IMR-90 (cell line): ENCODE measurements at regions not wholly inside any gene's neighbourhood (a gene's known extent, or its start where the extent isn't known, plus 50 kb on each side); places are given as distances from the start of the nearest gene placed in this dataset.

ENCODE experiments used
- ATAC-seq: fragments of 200-7000 bp; cut with Tn5 transposase; 2 replicates; pipeline ENCODE4 v1.9.1; 2020; ENCODE audit warnings: low read depth, mild to moderate bottlenecking, moderate library complexity
- BruUV-seq: library from RNA; stranded (reverse); fragments of 400-500 nt; replicated peaks from 2 replicates; lab custom pipeline; 2021; lab: Mats Ljungman, UMichigan
- CTCF ChIA-PET: fragments of 300-600 bp; formaldehyde crosslinking; extraction: SDS; loops from one replicate; lab custom pipeline; 2021; ENCODE audit warnings: antibody characterized with exemption; lab: Yijun Ruan, JAX
- POLR2A ChIA-PET: fragments of 300-600 bp; sonication (Branson Sonifier 250); formaldehyde crosslinking; loops from one replicate; lab custom pipeline; 2022; ENCODE audit warnings: antibody characterized with exemption; ENCODE audit not compliant: unreplicated experiment; lab: Charles Lee
- DNase-seq: peaks from one replicate; pipeline ENCODE4 v3.0.0; 2013
- H2AFZ ChIP-seq: replicated peaks from 2 replicates; pipeline ENCODE3; 2013; ENCODE audit warnings: low read length, mild to moderate bottlenecking; ENCODE audit not compliant: poor library complexity
- H2AK5ac ChIP-seq: 2 replicates; pipeline ENCODE4 v1.6.1; 2013; ENCODE audit warnings: low read depth, low read length, inconsistent platforms
- H2AK9ac ChIP-seq: replicated peaks from 2 replicates; pipeline ENCODE3; 2013; ENCODE audit warnings: mild to moderate bottlenecking, low read depth, low read length, moderate library complexity; ENCODE audit not compliant: poor library complexity
- H2BK120ac ChIP-seq: 2 replicates; pipeline ENCODE4 v1.6.1; 2013; ENCODE audit warnings: low read depth, low read length, inconsistent platforms
- H2BK15ac ChIP-seq: 3 replicates; pipeline ENCODE4 v1.6.1; 2013; ENCODE audit warnings: low read depth, low read length, inconsistent platforms
- H2BK20ac ChIP-seq: 2 replicates; pipeline ENCODE4 v1.6.1; 2013; ENCODE audit warnings: low read depth, mild to moderate bottlenecking, inconsistent platforms, low read length, moderate library complexity
- H2BK5ac ChIP-seq: 2 replicates; pipeline ENCODE4 v1.6.1; 2013; ENCODE audit warnings: mild to moderate bottlenecking, low read depth, low read length, inconsistent platforms; ENCODE audit not compliant: poor library complexity, severe bottlenecking
- H3K14ac ChIP-seq: replicated peaks from 2 replicates; pipeline ENCODE4 v1.6.1; 2013; ENCODE audit warnings: low read depth, low read length, inconsistent platforms
- H3K18ac ChIP-seq: 2 replicates; pipeline ENCODE4 v1.6.1; 2013; ENCODE audit warnings: low read depth, low read length, control low read depth
- H3K23ac ChIP-seq: 2 replicates; pipeline ENCODE4 v1.6.1; 2013; ENCODE audit warnings: low read depth, low read length, inconsistent platforms
- H3K27ac ChIP-seq: 2 replicates; pipeline ENCODE4 v1.5.1; 2013; ENCODE audit warnings: mild to moderate bottlenecking, control low read depth, low read length; ENCODE audit not compliant: insufficient read depth
- H3K27me3 ChIP-seq: 2 replicates; pipeline ENCODE4 v1.6.1; 2013; ENCODE audit warnings: low read length; ENCODE audit not compliant: control insufficient read depth, insufficient read depth
- H3K36me3 ChIP-seq: 2 replicates; pipeline ENCODE4 v1.6.1; 2013; ENCODE audit warnings: low read length, mixed read lengths; ENCODE audit not compliant: control insufficient read depth, insufficient read depth
- H3K4ac ChIP-seq: 2 replicates; pipeline ENCODE4 v1.6.1; 2013; ENCODE audit warnings: low read depth, low read length, inconsistent platforms
- H3K4me1 ChIP-seq: 2 replicates; pipeline ENCODE4 v1.6.1; 2013; ENCODE audit warnings: low read length, mixed read lengths; ENCODE audit not compliant: control insufficient read depth, insufficient read depth
- H3K4me2 ChIP-seq: 2 replicates; pipeline ENCODE4 v1.6.1; 2013; ENCODE audit warnings: low read depth, mild to moderate bottlenecking, control low read depth, low read length, moderate library complexity
- H3K4me3 ChIP-seq: 2 replicates; pipeline ENCODE4 v1.5.1; 2013; ENCODE audit warnings: low read depth, mild to moderate bottlenecking, control low read depth, low read length, moderate library complexity; ENCODE audit not compliant: insufficient read depth
- H3K56ac ChIP-seq: 2 replicates; pipeline ENCODE4 v1.6.1; 2013; ENCODE audit warnings: low read length, inconsistent platforms; ENCODE audit not compliant: insufficient read depth; ENCODE audit errors: extremely low read depth
- H3K79me1 ChIP-seq, 2 experiments: 2 replicates each; pipeline ENCODE4 v1.6.1; 2013; ENCODE audit warnings: low read length in 2 of 2, inconsistent platforms in 1 of 2, low read depth in 1 of 2
- H3K9ac ChIP-seq: 2 replicates; pipeline ENCODE4 v1.6.1; 2013; ENCODE audit warnings: low read depth, low read length, control low read depth
- H3K9me1 ChIP-seq: 2 replicates; pipeline ENCODE4 v1.6.1; 2013; ENCODE audit warnings: low read length, inconsistent platforms; ENCODE audit not compliant: insufficient read depth
- H3K9me3 ChIP-seq: 2 replicates; pipeline ENCODE4 v1.6.1; 2013; ENCODE audit warnings: low read length; ENCODE audit not compliant: control insufficient read depth, insufficient read depth
- H4K20me1 ChIP-seq: 2 replicates; pipeline ENCODE4 v1.6.1; 2013; ENCODE audit warnings: low read length, inconsistent platforms; ENCODE audit not compliant: insufficient read depth
- H4K5ac ChIP-seq: 2 replicates; pipeline ENCODE4 v1.6.1; 2013; ENCODE audit warnings: mild to moderate bottlenecking, low read depth, low read length, control low read depth
- H4K8ac ChIP-seq, 2 experiments: 2 replicates each; pipeline ENCODE4 v1.6.1; 2013; ENCODE audit warnings: low read depth in 2 of 2, low read length in 2 of 2, control low read depth in 1 of 2, inconsistent platforms in 1 of 2
- H4K91ac ChIP-seq: 2 replicates; pipeline ENCODE4 v1.6.1; 2013; ENCODE audit warnings: low read depth, low read length, inconsistent platforms; ENCODE audit not compliant: insufficient read depth
- BHLHE40 ChIP-seq: fragments of 150-350 bp; IDR thresholded peaks from 2 replicates; pipeline ENCODE4 v1.6.1; 2016; ENCODE audit warnings: mild to moderate bottlenecking, low read depth, low read length
- CEBPB ChIP-seq: IDR thresholded peaks from 2 replicates; pipeline ENCODE4 v1.6.1; 2012; ENCODE audit warnings: low read depth, low read length, improper control_type of control experiment
- CHD1 ChIP-seq: IDR thresholded peaks from 2 replicates; pipeline ENCODE4 v1.6.1; 2012; ENCODE audit warnings: low read depth, low read length, improper control_type of control experiment
- CTCF ChIP-seq: conservative IDR thresholded peaks from 2 replicates; pipeline ENCODE4 v1.5.1; 2012; ENCODE audit warnings: mild to moderate bottlenecking, low read depth, low read length, improper control_type of control experiment
- ELK1 ChIP-seq: fragments of 150-350 bp; IDR thresholded peaks from 2 replicates; pipeline ENCODE4 v1.6.1; 2016; ENCODE audit warnings: low read depth, mild to moderate bottlenecking, low read length, moderate library complexity, borderline replicate concordance
- FOS ChIP-seq: fragments of 150-350 bp; IDR thresholded peaks from 2 replicates; pipeline ENCODE4 v1.6.1; 2016; ENCODE audit warnings: low read depth, low read length
- MAZ ChIP-seq: IDR thresholded peaks from 2 replicates; pipeline ENCODE4 v1.6.1; 2012; ENCODE audit warnings: low read depth, mild to moderate bottlenecking, low read length, improper control_type of control experiment, moderate library complexity, borderline replicate concordance
- MXI1 ChIP-seq: IDR thresholded peaks from 2 replicates; pipeline ENCODE4 v1.6.1; 2012; ENCODE audit warnings: low read depth, mild to moderate bottlenecking, low read length, moderate library complexity, borderline replicate concordance
- POLR2A ChIP-seq: IDR thresholded peaks from 2 replicates; pipeline ENCODE4 v1.6.1; 2012; ENCODE audit warnings: mild to moderate bottlenecking, low read depth, low read length
- RAD21 ChIP-seq: IDR thresholded peaks from 2 replicates; pipeline ENCODE4 v1.6.1; 2012; ENCODE audit warnings: low read length, improper control_type of control experiment
- RCOR1 ChIP-seq: IDR thresholded peaks from 2 replicates; pipeline ENCODE4 v1.6.1; 2012; ENCODE audit warnings: mild to moderate bottlenecking, low read length, improper control_type of control experiment; ENCODE audit not compliant: insufficient replicate concordance
- RFX5 ChIP-seq: IDR thresholded peaks from 2 replicates; pipeline ENCODE4 v1.8.0; 2012; ENCODE audit warnings: low read depth, mild to moderate bottlenecking, low read length, moderate library complexity
- SMC3 ChIP-seq: fragments of 150-350 bp; IDR thresholded peaks from 2 replicates; pipeline ENCODE4 v1.6.1; 2016; ENCODE audit warnings: low read depth, mild to moderate bottlenecking, antibody characterized with exemption, low read length, moderate library complexity
- USF2 ChIP-seq: fragments of 150-350 bp; IDR thresholded peaks from 2 replicates; pipeline ENCODE4 v1.6.1; 2017; ENCODE audit warnings: mild to moderate bottlenecking, antibody characterized with exemption, low read length, low read depth
- WGBS, 2 experiments: methylation state at CpG; one replicate each; pipeline versions ENCODE4 v1.1.5 to v1.1.7; 2013; ENCODE audit warnings: missing lambda C conversion rate in 2 of 2; ENCODE audit not compliant: insufficient read length in 1 of 2; ENCODE audit errors: extremely low coverage in 2 of 2; 5-methylcytosine and 5-hydroxymethylcytosine counted together
- dilution Hi-C: fragments of 300-500 bp; cut with HindIII; formaldehyde crosslinking; loops from one replicate; pipeline ENCODE4 v1.14.3; 2018; ENCODE audit warnings: low sequenced_read_pairs; ENCODE audit not compliant: unreplicated experiment
- in situ Hi-C: fragments of 300-500 bp; cut with MboI; formaldehyde crosslinking; loops from 3 replicates; pipeline ENCODE4 v1.14.3; 2019; ENCODE audit warnings: low sequenced_read_pairs, inconsistent platforms, mixed read lengths
- intact Hi-C: fragments of 100-400 bp; cut with micrococcal nuclease; formaldehyde crosslinking; loops from 2 replicates; pipeline ENCODE4 v1.10.0; 2022

- dilution Hi-C loops = no loop called here
- Histone ChIP-seq H3K36me3 (no peaks in the 10 kb centered on the region), H3K18ac (no peak overlapping the region), H3K56ac (no peak overlapping the region), H2AK9ac (no peak overlapping the region), H2BK20ac (no peak overlapping the region), H3K27me3 (no peaks in the 10 kb centered on the region), H3K4me2 (no peak overlapping the region), H4K5ac (no peak overlapping the region), H3K4me3 (no peak overlapping the region), H2BK5ac (no peak overlapping the region), H3K9ac (no peak overlapping the region), H3K79me1 (no peaks in the 10 kb centered on the region), H3K9me3 (peaks cover 4% of the 10 kb centered on the region; the same call in 1 of the 2 replicates), H4K8ac (no peak overlapping the region), H2BK120ac (no peak overlapping the region), H3K4me1 (no peaks in the 10 kb centered on the region), H2BK15ac (no peak overlapping the region), H3K14ac (no peak overlapping the region), H2AK5ac (no peak overlapping the region), H3K23ac (no peak overlapping the region), H4K20me1 (no peaks in the 10 kb centered on the region), H4K91ac (no peak overlapping the region), H3K4ac (no peak overlapping the region), H3K27ac (no peak overlapping the region), H3K9me1 (no peaks in the 10 kb centered on the region), H2AFZ (no peak overlapping the region)
- BruUV-seq = no TSS peak
- TF ChIP-seq RAD21 (no peak), USF2 (no peak), CHD1 (no peak), CTCF (no peak), CEBPB (no peak), MXI1 (no peak), ELK1 (no peak), POLR2A (no peak), FOS (no peak), RCOR1 (no peak), RFX5 (no peak), BHLHE40 (no peak), MAZ (no peak), SMC3 (no peak)
- in situ Hi-C loops = no loop called here
- CTCF ChIA-PET = no interaction called here
- WGBS, 2 experiments = no CpG with 5 or more reads among the region's 1 CpG
- intact Hi-C loops = no loop called here
- DNase-seq (no peak), ATAC-seq (no peak)
- POLR2A ChIA-PET = no interaction called here
Observed at GRCh38 chr13:70408865-70409264, 300.6 kb upstream of the KLHL1 start.
